Peyer's patch (tissue), 4 donors: ENCODE measurements at regions not wholly inside any gene's neighbourhood (a gene's known extent, or its start where the extent isn't known, plus 50 kb on each side); places are given as distances from the start of the nearest gene placed in this dataset.

Experiments
- CTCF ChIP-seq, 6 experiments: fragments of 450-650 bp in 4 of 6; fragments of 200-600 bp in 2 of 6; sonication (generic) in 1 of 6; IDR thresholded peaks; one replicate each; pipeline ENCODE4 v1.5.1; 2017 to 2019; ENCODE audit warnings: antibody characterized with exemption in 6 of 6, mild to moderate bottlenecking in 3 of 6, moderate library complexity in 1 of 6
- POLR2A ChIP-seq, 2 donors: fragments of 450-650 bp; IDR thresholded peaks; one replicate each; pipeline ENCODE4 v1.5.1; 2017; ENCODE audit warnings: antibody characterized with exemption in 2 of 2, mild to moderate bottlenecking in 2 of 2, moderate library complexity in 2 of 2

- TF ChIP-seq POLR2A (IDR thresholded peaks at IDR 0.05) (no peak), CTCF (IDR thresholded peaks at IDR 0.05) (no peak)
Observed at GRCh38 chr6:19552588-19552987, 284.6 kb upstream of the ID4 start.
